K562 (cell line): ENCODE measurements at regions not wholly inside any gene's neighbourhood (a gene's known extent, or its start where the extent isn't known, plus 50 kb on each side); places are given as distances from the start of the nearest gene placed in this dataset.

Experiments
- ATAC-seq: fragments of 200-7000 bp; cut with Tn5 transposase; 3 replicates; pipeline ENCODE4 v1.9.1; 2020; ENCODE audit warnings: moderate library complexity
- BruUV-seq: library from RNA; stranded (reverse); fragments of 400-500 nt; replicated peaks from 2 replicates; lab custom pipeline; 2021; lab: Mats Ljungman, UMichigan
- CTCF ChIA-PET: fragments of 300-600 bp; formaldehyde crosslinking; extraction: SDS; loops from one replicate; lab custom pipeline; 2021; ENCODE audit warnings: low intra/inter-chr PET ratio; lab: Yijun Ruan, JAX
- POLR2A ChIA-PET: fragments of 300-600, 350-650 bp; sonication (Branson Sonifier 250); formaldehyde crosslinking; extraction: SDS; loops from one replicate; lab custom pipeline; 2021; ENCODE audit warnings: antibody characterized with exemption, inconsistent platforms; lab: Yijun Ruan, JAX
- DNase-seq, 4 experiments: peaks; one replicate each; pipeline versions ENCODE4 v3.0.0 to v3.0.0-alpha.2; 2011 to 2018; ENCODE audit warnings: low spot score in 3 of 4, mixed read lengths in 3 of 4; ENCODE audit errors: extremely low read depth in 1 of 4
- FAIRE-seq: peaks from 2 replicates; lab custom pipeline; 2011; peaks lifted over from hg19 to GRCh38; lab: Jason Lieb, UNC
- H2AFZ ChIP-seq: 2 replicates; pipeline ENCODE4 v1.6.0; 2011; ENCODE audit warnings: low read depth, low read length, control low read depth, inconsistent platforms
- H3K27ac ChIP-seq: fragments of 200-600 bp; 3 replicates; pipeline ENCODE4 v1.8.0; 2011; ENCODE audit warnings: low read depth, mild to moderate bottlenecking, control low read depth, inconsistent platforms, low read length, moderate library complexity, mixed read lengths; ENCODE audit errors: extremely low read depth
- H3K27me3 ChIP-seq, 2 experiments: fragments of 300-600 bp in 1 of 2; 2 replicates in 1 of 2; 3 replicates in 1 of 2; pipeline versions ENCODE4 v1.6.0 to v1.8.0; 2011; ENCODE audit warnings: inconsistent platforms in 2 of 2, low read length in 2 of 2, mild to moderate bottlenecking in 1 of 2, mixed read lengths in 1 of 2, moderate library complexity in 1 of 2; ENCODE audit not compliant: control insufficient read depth in 2 of 2, insufficient read depth in 2 of 2
- H3K36me3 ChIP-seq: fragments of 300-600 bp; 3 replicates; pipeline ENCODE4 v1.8.0; 2011; ENCODE audit warnings: mild to moderate bottlenecking, low read length, inconsistent platforms; ENCODE audit not compliant: control insufficient read depth, insufficient read depth
- H3K4me1 ChIP-seq, 2 experiments: fragments of 200-600 bp in 1 of 2; replicated peaks in 1 of 2; 2 replicates in 1 of 2; 3 replicates in 1 of 2; pipeline versions ENCODE4 v1.5.1 to v1.8.0; 2011; ENCODE audit warnings: inconsistent platforms in 2 of 2, low read length in 2 of 2, mild to moderate bottlenecking in 1 of 2, mixed read lengths in 1 of 2, moderate library complexity in 1 of 2; ENCODE audit not compliant: control insufficient read depth in 2 of 2, insufficient read depth in 2 of 2
- H3K4me2 ChIP-seq: 2 replicates; pipeline ENCODE4 v1.6.1; 2011; ENCODE audit warnings: low read length, control low read depth, inconsistent platforms, mixed read lengths; ENCODE audit not compliant: insufficient read depth
- H3K4me3 ChIP-seq: fragments of 200-600 bp; sonication (generic), shearing (Covaris generic); 2 replicates; pipeline ENCODE4 v1.5.1; 2016; ENCODE audit warnings: control low read depth, inconsistent platforms
- H3K79me2 ChIP-seq: fragments of 200-600 bp; 3 replicates; pipeline ENCODE4 v1.8.0; 2011; ENCODE audit warnings: low read length, inconsistent platforms; ENCODE audit not compliant: control insufficient read depth, insufficient read depth
- H3K9ac ChIP-seq, 2 experiments: 2 replicates each; pipeline versions ENCODE4 v1.6.0 to v1.6.1; 2011; ENCODE audit warnings: low read depth in 2 of 2, low read length in 2 of 2, control low read depth in 1 of 2, inconsistent platforms in 1 of 2, mild to moderate bottlenecking in 1 of 2, mixed read lengths in 1 of 2; ENCODE audit not compliant: insufficient read depth in 1 of 2
- H3K9me1 ChIP-seq: one replicate; pipeline ENCODE4 v1.6.0; 2011; ENCODE audit warnings: inconsistent platforms, mild to moderate bottlenecking, low read length, moderate library complexity; ENCODE audit not compliant: control insufficient read depth, insufficient read depth
- H3K9me3 ChIP-seq: replicated peaks from 2 replicates; pipeline ENCODE4 v1.5.1; 2011; ENCODE audit warnings: low read depth, low read length, inconsistent platforms; ENCODE audit not compliant: control insufficient read depth, insufficient read depth
- H4K20me1 ChIP-seq: replicated peaks from 2 replicates; pipeline ENCODE4 v1.6.1; 2011; ENCODE audit warnings: low read length, inconsistent platforms, mixed read lengths; ENCODE audit not compliant: control insufficient read depth, insufficient read depth
- DEAF1 ChIP-seq: fragments of 450-650 bp; formaldehyde crosslinking; IDR thresholded peaks from 2 replicates; pipeline ENCODE4 v1.4.0; 2020; ENCODE audit warnings: mild to moderate bottlenecking, moderate library complexity
- HDAC6 ChIP-seq: IDR thresholded peaks from 2 replicates; pipeline ENCODE4 v1.6.1; 2012; ENCODE audit warnings: low read depth, mild to moderate bottlenecking, control low read depth, inconsistent platforms, low read length, moderate library complexity
- SMARCE1 ChIP-seq: fragments of 450-650 bp; IDR thresholded peaks from 2 replicates; pipeline ENCODE4 v1.7.1; 2016; ENCODE audit warnings: mild to moderate bottlenecking
- SRSF1 ChIP-seq: fragments of 200-400 bp; formaldehyde crosslinking; IDR thresholded peaks from 2 replicates; pipeline ENCODE4 v1.6.1; 2017; ENCODE audit warnings: mild to moderate bottlenecking, low read depth, low read length, moderate library complexity
- THRA ChIP-seq: fragments of 450-650 bp; IDR thresholded peaks from 2 replicates; pipeline ENCODE4 v1.6.1; 2017; ENCODE audit warnings: mild to moderate bottlenecking, moderate library complexity
- ZKSCAN8 ChIP-seq: fragments of 200-800 bp; sonication (Bioruptor generic); IDR thresholded peaks from 2 replicates; pipeline ENCODE4 v1.6.1; 2016; ENCODE audit warnings: missing genetic modification characterization, missing compliant biosample characterization
- ZNF253 ChIP-seq: fragments of 250-450 bp; sonication (Bioruptor Pico); conservative IDR thresholded peaks from 2 replicates; pipeline ENCODE4 v1.6.1; 2021; ENCODE audit warnings: mild to moderate bottlenecking
- ZNF282 ChIP-seq: sonication (generic); formaldehyde crosslinking; IDR thresholded peaks from 2 replicates; pipeline ENCODE4 v1.8.1; 2023; ENCODE audit warnings: missing genetic modification reagents
- ZNF655 ChIP-seq: fragments of 250-450 bp; sonication (Bioruptor Pico); IDR thresholded peaks from 2 replicates; pipeline ENCODE4 v1.5.0; 2021
- ZNF695 ChIP-seq: fragments of 450-650 bp; formaldehyde crosslinking; IDR thresholded peaks from 2 replicates; pipeline ENCODE4 v1.4.0; 2020; ENCODE audit warnings: mild to moderate bottlenecking, moderate library complexity
- WGBS: fragments of 100-300 bp; shearing (Covaris generic); methylation state at CpG from one replicate; pipeline ENCODE4 v1.1.6; 2016; ENCODE audit warnings: low coverage, mixed read lengths; ENCODE audit not compliant: insufficient coverage; ENCODE audit errors: missing lambda C conversion rate; 5-methylcytosine and 5-hydroxymethylcytosine counted together
- in situ Hi-C: fragments of 300-500 bp; cut with MboI; formaldehyde crosslinking; loops from 4 replicates; pipeline ENCODE4 v1.15.0; 2018; ENCODE audit warnings: inconsistent platforms, mixed read lengths
- intact Hi-C: fragments of 100-400 bp; cut with micrococcal nuclease; formaldehyde crosslinking; loops from 2 replicates; pipeline ENCODE4 v1.14.2; 2022

GRCh38 chr18:27823053-27823452, 353.9 kb downstream of the CDH2 start:
- ChIA-PET CTCF (no interaction called here), POLR2A (no interaction called here)
- in situ Hi-C loops (no loop called here), intact Hi-C loops (no loop called here)
- no peaks in the 10 kb centered on the region for H4K20me1 ChIP-seq
- no TSS peak for BruUV-seq
- H3K9me1 ChIP-seq: no peaks in the 10 kb centered on the region
- TF ChIP-seq ZNF282 (CRISPR knock-in tag) (no peak), ZNF655 (CRISPR knock-in tag) (no peak), HDAC6 (no peak), ZNF695 (CRISPR knock-in tag) (no peak), SRSF1 (no peak), ZNF253 (CRISPR knock-in tag) (no peak), SMARCE1 (no peak), ZKSCAN8 (CRISPR knock-in tag) (no peak), DEAF1 (CRISPR knock-in tag) (no peak), THRA (no peak)
- H3K79me2 ChIP-seq: no peaks in the 10 kb centered on the region
- H2AFZ ChIP-seq: no peak overlapping the region
- no peak for FAIRE-seq
- H3K4me3 ChIP-seq: no peak overlapping the region
- H3K27me3 ChIP-seq: no peaks in the 10 kb centered on the region
- 0% methylated on average over 4 of the region's 4 CpGs for WGBS
- no peak overlapping the region for H3K9ac ChIP-seq
- no peaks in the 10 kb centered on the region for H3K4me1 ChIP-seq
- no peaks in the 10 kb centered on the region for H3K36me3 ChIP-seq
- no peak overlapping the region for H3K4me2 ChIP-seq
- no peaks in the 10 kb centered on the region for H3K9me3 ChIP-seq
- ATAC-seq: no peak
- no peak overlapping the region for H3K27ac ChIP-seq
- no peak for DNase-seq
